ENCODE measurements at regions not wholly inside any gene's neighbourhood (a gene's known extent, or its start where the extent isn't known, plus 50 kb on each side); places are given as distances from the start of the nearest gene placed in this dataset.

DNA sequence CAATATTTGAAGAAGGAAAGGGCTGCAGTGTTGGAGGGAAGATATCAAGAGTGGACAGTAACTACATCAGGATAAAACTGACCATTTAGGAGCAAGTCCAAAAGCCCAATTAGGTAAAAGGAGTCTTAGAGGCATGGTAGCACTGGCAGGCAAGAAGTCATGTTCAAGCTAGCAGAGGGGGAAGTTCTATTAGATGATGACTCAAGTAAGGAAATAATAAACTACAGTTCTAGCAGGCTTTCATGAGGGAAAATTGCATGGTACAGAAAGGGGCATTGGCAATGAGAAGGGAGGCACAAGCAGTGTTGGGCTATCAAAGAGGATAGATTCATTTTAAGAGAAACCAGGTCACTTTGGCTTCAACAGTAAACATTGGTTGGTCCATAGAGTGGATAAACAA, 156.1 kb upstream of the PTPRK start:
- no peak for DNase-seq
- TF ChIP-seq, protein P1, sequence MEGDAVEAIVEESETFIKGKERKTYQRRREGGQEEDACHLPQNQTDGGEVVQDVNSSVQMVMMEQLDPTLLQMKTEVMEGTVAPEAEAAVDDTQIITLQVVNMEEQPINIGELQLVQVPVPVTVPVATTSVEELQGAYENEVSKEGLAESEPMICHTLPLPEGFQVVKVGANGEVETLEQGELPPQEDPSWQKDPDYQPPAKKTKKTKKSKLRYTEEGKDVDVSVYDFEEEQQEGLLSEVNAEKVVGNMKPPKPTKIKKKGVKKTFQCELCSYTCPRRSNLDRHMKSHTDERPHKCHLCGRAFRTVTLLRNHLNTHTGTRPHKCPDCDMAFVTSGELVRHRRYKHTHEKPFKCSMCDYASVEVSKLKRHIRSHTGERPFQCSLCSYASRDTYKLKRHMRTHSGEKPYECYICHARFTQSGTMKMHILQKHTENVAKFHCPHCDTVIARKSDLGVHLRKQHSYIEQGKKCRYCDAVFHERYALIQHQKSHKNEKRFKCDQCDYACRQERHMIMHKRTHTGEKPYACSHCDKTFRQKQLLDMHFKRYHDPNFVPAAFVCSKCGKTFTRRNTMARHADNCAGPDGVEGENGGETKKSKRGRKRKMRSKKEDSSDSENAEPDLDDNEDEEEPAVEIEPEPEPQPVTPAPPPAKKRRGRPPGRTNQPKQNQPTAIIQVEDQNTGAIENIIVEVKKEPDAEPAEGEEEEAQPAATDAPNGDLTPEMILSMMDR (IDR thresholded peaks at IDR 0.05) = no peak
- TF ChIP-seq POLR2A (IDR thresholded peaks at IDR 0.05) (no peak), EP300 (IDR thresholded peaks at IDR 0.05; ENCODE audit: low read depth) (no peak), POLR2AphosphoS5 (IDR thresholded peaks at IDR 0.05) (no peak)
- H3K9me3 ChIP-seq = no peaks in the 10 kb centered on the region
- no peak overlapping the region for H3K4me3 ChIP-seq
- intact Hi-C loops (cut with DNase I; ENCODE audit: low total_unique reads) = no loop called here
- no peaks in the 10 kb centered on the region for H3K27me3 ChIP-seq
- in situ Hi-C loops (cut with MboI; ENCODE audit: low pct_ligation_motif_present in 1 of 4, low pct_unique_long_range_greater_than_20kb in 1 of 4, low sequenced_read_pairs in 3 of 4) = no loop called here
- H3K4me1 ChIP-seq = no peaks in the 10 kb centered on the region
- no peak overlapping the region for H3K27ac ChIP-seq
- H3K36me3 ChIP-seq = no peaks in the 10 kb centered on the region

DNA sequence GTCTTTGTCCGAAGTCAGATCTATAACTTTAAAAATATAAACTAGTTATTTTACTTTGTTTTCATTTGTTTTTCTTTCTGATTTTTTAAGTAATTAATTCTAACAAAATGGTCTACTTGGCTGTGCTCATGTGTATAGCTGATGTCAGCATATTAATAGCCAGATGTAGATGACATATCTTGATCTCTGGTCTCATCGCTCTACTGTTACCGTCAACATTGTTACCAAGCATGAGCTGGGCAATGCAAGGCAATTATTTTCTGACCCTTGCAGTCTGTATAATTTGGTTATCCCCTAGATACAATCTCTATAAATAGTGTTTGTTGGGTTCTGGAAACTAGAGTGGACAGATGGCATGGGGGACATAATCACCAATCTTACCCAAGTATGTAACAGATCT, 151.6 kb upstream of the PTPRK start:
- H3K36me3 ChIP-seq = no peaks in the 10 kb centered on the region
- TF ChIP-seq EP300 (IDR thresholded peaks at IDR 0.05; ENCODE audit: low read depth) (no peak), POLR2A (IDR thresholded peaks at IDR 0.05) (no peak), POLR2AphosphoS5 (IDR thresholded peaks at IDR 0.05) (no peak)
- TF ChIP-seq, protein P1 (IDR thresholded peaks at IDR 0.05) = no peak
- no peaks in the 10 kb centered on the region for H3K4me1 ChIP-seq
- H3K9me3 ChIP-seq = no peaks in the 10 kb centered on the region
- H3K4me3 ChIP-seq = no peak overlapping the region
- in situ Hi-C loops (cut with MboI; ENCODE audit: low pct_ligation_motif_present in 1 of 4, low pct_unique_long_range_greater_than_20kb in 1 of 4, low sequenced_read_pairs in 3 of 4) (no loop called here), intact Hi-C loops (cut with DNase I; ENCODE audit: low total_unique reads) (no loop called here)
- no peaks in the 10 kb centered on the region for H3K27me3 ChIP-seq
- WGBS, 2 donors (ENCODE audit: low coverage in 1 of 2) = 25 to 79% methylated on average over 1 to 3 of the region's 3 CpGs
- no peak overlapping the region for H3K27ac ChIP-seq
- DNase-seq = no peak

DNA sequence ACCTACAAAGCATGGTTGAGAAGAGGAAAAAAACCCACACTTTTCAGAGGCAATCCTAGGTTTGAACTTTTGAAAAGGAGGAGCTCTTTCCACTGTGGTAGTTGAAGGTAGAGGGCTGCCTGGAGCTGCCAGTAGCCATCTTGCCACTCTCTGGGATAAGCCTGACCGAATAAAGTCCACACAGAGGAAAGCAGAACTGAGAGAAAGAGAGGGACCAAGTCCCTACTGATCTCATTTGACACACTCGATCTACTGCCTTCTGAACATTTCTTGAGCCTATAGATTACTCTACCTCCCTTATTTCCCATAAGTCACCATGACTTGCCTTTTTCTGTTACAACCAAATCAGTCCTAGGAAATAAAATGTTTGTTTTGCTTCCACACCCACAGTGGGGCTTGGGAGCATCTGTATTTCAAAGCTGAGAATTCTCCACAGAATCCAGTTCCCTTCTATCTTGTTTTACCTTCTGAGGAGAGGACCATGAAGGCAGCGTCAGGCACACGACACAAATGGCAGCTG, 147.0 kb upstream of the PTPRK start:
- no peak for DNase-seq
- TF ChIP-seq POLR2AphosphoS5 (IDR thresholded peaks at IDR 0.05) = no peak
- TF ChIP-seq, protein P1 (IDR thresholded peaks at IDR 0.05) = no peak
- TF ChIP-seq EP300 (IDR thresholded peaks at IDR 0.05; ENCODE audit: low read depth) = no peak
- no peak for TF ChIP-seq POLR2A (IDR thresholded peaks at IDR 0.05)
- intact Hi-C loops (cut with DNase I; ENCODE audit: low total_unique reads) = no loop called here
- no peak overlapping the region for H3K27ac ChIP-seq
- WGBS, 2 donors (ENCODE audit: low coverage in 1 of 2) = 88% methylated on average over 3 to 4 of the region's 4 CpGs
- no peaks in the 10 kb centered on the region for H3K4me1 ChIP-seq
- no peaks in the 10 kb centered on the region for H3K27me3 ChIP-seq
- H3K36me3 ChIP-seq = no peaks in the 10 kb centered on the region
- in situ Hi-C loops (cut with MboI; ENCODE audit: low pct_ligation_motif_present in 1 of 4, low pct_unique_long_range_greater_than_20kb in 1 of 4, low sequenced_read_pairs in 3 of 4) = no loop called here
- H3K9me3 ChIP-seq = no peaks in the 10 kb centered on the region
- H3K4me3 ChIP-seq = no peak overlapping the region

DNA sequence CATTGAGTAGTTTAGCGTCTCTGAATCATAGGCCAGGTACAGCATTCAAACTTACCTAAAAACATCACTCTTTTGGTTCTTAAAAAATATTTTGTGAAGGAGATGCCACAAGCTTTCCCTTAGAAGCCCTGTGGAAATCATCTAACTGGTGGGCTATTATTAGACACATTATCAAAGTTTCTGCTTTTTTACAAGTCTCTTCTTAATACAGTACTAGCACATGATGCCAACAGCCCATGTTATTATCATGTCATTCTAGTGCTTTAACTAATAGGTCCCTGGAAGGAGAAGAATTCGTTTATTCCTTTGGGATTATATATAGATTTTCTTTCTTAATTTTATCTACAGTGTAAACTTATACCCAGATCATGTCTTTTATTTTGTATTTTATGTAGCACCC, 146.0 kb upstream of the PTPRK start:
- Histone ChIP-seq H3K27ac (no peak overlapping the region), H3K36me3 (no peaks in the 10 kb centered on the region), H3K9me3 (no peaks in the 10 kb centered on the region), H3K4me3 (no peak overlapping the region), H3K27me3 (no peaks in the 10 kb centered on the region), H3K4me1 (no peaks in the 10 kb centered on the region)
- intact Hi-C loops (cut with DNase I; ENCODE audit: low total_unique reads) = no loop called here
- DNase-seq = no peak
- TF ChIP-seq POLR2AphosphoS5 (IDR thresholded peaks at IDR 0.05) (no peak), POLR2A (IDR thresholded peaks at IDR 0.05) (no peak)
- TF ChIP-seq, protein P1 (IDR thresholded peaks at IDR 0.05) = no peak
- WGBS, 2 donors (ENCODE audit: low coverage in 1 of 2) = 70 to 82% methylated on average over 2 of the region's 2 CpGs
- in situ Hi-C loops (cut with MboI; ENCODE audit: low pct_ligation_motif_present in 1 of 4, low pct_unique_long_range_greater_than_20kb in 1 of 4, low sequenced_read_pairs in 3 of 4) = no loop called here

Measured in transverse colon (tissue), 4 donors.